Activated CD4-positive, alpha-beta memory T cell treated with anti-CD3 and anti-CD28 coated beads, Interleukin-2, amount 10 ng/mL, durations not matched to agents 7 days and 5 days (primary cell): ENCODE measurements at regions not wholly inside any gene's neighbourhood (a gene's known extent, or its start where the extent isn't known, plus 50 kb on each side); places are given as distances from the start of the nearest gene placed in this dataset.
"Not testable (repeated sequence)": the region's sequence is repeated elsewhere in the genome, so short reads cannot be mapped to it uniquely, and the experiment has no call there.

Source experiments
- CTCF ChIA-PET: fragments of 350-600 bp; sonication (Branson Sonifier 250); formaldehyde crosslinking; loops from one replicate; lab custom pipeline; 2021; ENCODE audit warnings: antibody characterized with exemption, inconsistent platforms; lab: Charles Lee
- POLR2A ChIA-PET: fragments of 350-600 bp; sonication (Branson Sonifier 250); formaldehyde crosslinking; loops from one replicate; lab custom pipeline; 2021; ENCODE audit warnings: antibody characterized with exemption; lab: Charles Lee
- DNase-seq: peaks from one replicate; pipeline ENCODE4 v3.0.0-alpha.2; 2020
- H3K27ac Mint-ChIP-seq: one replicate; pipeline ENCODE4 v1.8.0; 2021; ENCODE audit warnings: mild to moderate bottlenecking, mixed read lengths
- H3K27me3 Mint-ChIP-seq: one replicate; pipeline ENCODE4 v1.8.0; 2021; ENCODE audit warnings: mixed read lengths
- H3K36me3 Mint-ChIP-seq: one replicate; pipeline ENCODE4 v1.8.0; 2021; ENCODE audit warnings: low read depth, mixed read lengths
- H3K4me1 Mint-ChIP-seq: one replicate; pipeline ENCODE4 v1.8.0; 2021; ENCODE audit warnings: mixed read lengths
- H3K4me3 Mint-ChIP-seq: one replicate; pipeline ENCODE4 v1.8.0; 2021; ENCODE audit warnings: mild to moderate bottlenecking, mixed read lengths
- H3K9me3 Mint-ChIP-seq: one replicate; pipeline ENCODE4 v1.8.0; 2021; ENCODE audit warnings: mixed read lengths

GRCh38 chr4:32909736-32910135 lies 2189.6 kb downstream of the PCDH7 start:
- ChIA-PET POLR2A (no interaction called here), CTCF (no interaction called here)
- H3K36me3 Mint-ChIP-seq: no peaks in the 10 kb centered on the region
- DNase-seq: no peak
- peaks cover 10% of the 10 kb centered on the region for H3K9me3 Mint-ChIP-seq
- no peak overlapping the region for H3K4me3 Mint-ChIP-seq
- H3K27ac Mint-ChIP-seq: no peak overlapping the region
- no peaks in the 10 kb centered on the region for H3K4me1 Mint-ChIP-seq
- no peaks in the 10 kb centered on the region for H3K27me3 Mint-ChIP-seq

- Mint-ChIP-seq H3K4me3 (no peak overlapping the region), H3K36me3 (no peaks in the 10 kb centered on the region), H3K4me1 (no peaks in the 10 kb centered on the region), H3K27ac (no peak overlapping the region), H3K9me3 (peaks cover 2% of the 10 kb centered on the region), H3K27me3 (no peaks in the 10 kb centered on the region)
- ChIA-PET CTCF (no interaction called here), POLR2A (no interaction called here)
- DNase-seq: no peak
Observed at GRCh38 chr4:32917586-32917985, 2197.4 kb downstream of the PCDH7 start.

- no peaks in the 10 kb centered on the region for H3K4me1 Mint-ChIP-seq
- no peaks in the 10 kb centered on the region for H3K27me3 Mint-ChIP-seq
- H3K4me3 Mint-ChIP-seq: no peak overlapping the region
- no peak for DNase-seq
- no peak overlapping the region for H3K27ac Mint-ChIP-seq
- POLR2A ChIA-PET: no interaction called here
- peaks cover 4% of the 10 kb centered on the region for H3K9me3 Mint-ChIP-seq
- no peaks in the 10 kb centered on the region for H3K36me3 Mint-ChIP-seq
- CTCF ChIA-PET: no interaction called here
Observed at GRCh38 chr4:32929796-32930699, 2209.9 kb downstream of the PCDH7 start.

- no peaks in the 10 kb centered on the region for H3K27me3 Mint-ChIP-seq
Observed at GRCh38 chr4:32930700-32931099, 2210.5 kb downstream of the PCDH7 start.

GRCh38 chr4:32931475-32931874 lies 2211.3 kb downstream of the PCDH7 start:
- Mint-ChIP-seq H3K9me3 (peaks cover 4% of the 10 kb centered on the region), H3K27me3 (no peaks in the 10 kb centered on the region), H3K36me3 (no peaks in the 10 kb centered on the region), H3K4me3 (no peak overlapping the region), H3K4me1 (no peaks in the 10 kb centered on the region), H3K27ac (no peak overlapping the region)
- CTCF ChIA-PET: no interaction called here
- POLR2A ChIA-PET: no interaction called here
- DNase-seq: no peak

More at GRCh38 chr4:32930700-32931099, 2210.5 kb downstream of the PCDH7 start:
- DNase-seq: no peak
- CTCF ChIA-PET: no interaction called here
- H3K4me1 Mint-ChIP-seq: no peaks in the 10 kb centered on the region
- H3K9me3 Mint-ChIP-seq: peaks cover 4% of the 10 kb centered on the region
- no peak overlapping the region for H3K27ac Mint-ChIP-seq
- no peaks in the 10 kb centered on the region for H3K36me3 Mint-ChIP-seq
- no peak overlapping the region for H3K4me3 Mint-ChIP-seq
- POLR2A ChIA-PET: no interaction called here

- CTCF ChIA-PET: no interaction called here
- Mint-ChIP-seq H3K27ac (no peak overlapping the region), H3K36me3 (no peaks in the 10 kb centered on the region), H3K27me3 (no peaks in the 10 kb centered on the region), H3K9me3 (peaks cover 4% of the 10 kb centered on the region), H3K4me1 (no peaks in the 10 kb centered on the region), H3K4me3 (no peak overlapping the region)
- DNase-seq: no peak
- POLR2A ChIA-PET: no interaction called here
Observed at GRCh38 chr4:32932156-32932555, 2212.0 kb downstream of the PCDH7 start.

- H3K27ac Mint-ChIP-seq, H3K27me3 Mint-ChIP-seq, H3K4me1 Mint-ChIP-seq, CTCF ChIA-PET, POLR2A ChIA-PET, H3K36me3 Mint-ChIP-seq, H3K4me3 Mint-ChIP-seq, DNase-seq, H3K9me3 Mint-ChIP-seq: not testable (repeated sequence)
Observed at GRCh38 chr4:32939222-32939621, 2219.1 kb downstream of the PCDH7 start.

GRCh38 chr4:32950866-32951265 lies 2230.7 kb downstream of the PCDH7 start:
- Mint-ChIP-seq H3K9me3 (peaks cover 10% of the 10 kb centered on the region), H3K4me1 (no peaks in the 10 kb centered on the region), H3K27ac (no peak overlapping the region), H3K4me3 (no peak overlapping the region), H3K36me3 (no peaks in the 10 kb centered on the region), H3K27me3 (no peaks in the 10 kb centered on the region)
- CTCF ChIA-PET: no interaction called here
- POLR2A ChIA-PET: no interaction called here
- DNase-seq: no peak

GRCh38 chr4:32958586-32958985 lies 2238.4 kb downstream of the PCDH7 start:
- CTCF ChIA-PET: no interaction called here
- H3K4me3 Mint-ChIP-seq: no peak overlapping the region
- H3K27ac Mint-ChIP-seq: no peak overlapping the region
- H3K9me3 Mint-ChIP-seq: peaks cover under 1% of the 10 kb centered on the region
- no peaks in the 10 kb centered on the region for H3K36me3 Mint-ChIP-seq
- DNase-seq: no peak
- no peaks in the 10 kb centered on the region for H3K27me3 Mint-ChIP-seq
- POLR2A ChIA-PET: no interaction called here
- no peaks in the 10 kb centered on the region for H3K4me1 Mint-ChIP-seq

- Mint-ChIP-seq H3K4me3 (no peak overlapping the region), H3K36me3 (no peaks in the 10 kb centered on the region), H3K4me1 (no peaks in the 10 kb centered on the region), H3K27ac (no peak overlapping the region), H3K27me3 (no peaks in the 10 kb centered on the region), H3K9me3 (peaks cover 7% of the 10 kb centered on the region)
- ChIA-PET POLR2A (no interaction called here), CTCF (no interaction called here)
- no peak for DNase-seq
Observed at GRCh38 chr4:32962100-32962499, 2241.9 kb downstream of the PCDH7 start.

- peaks cover 3% of the 10 kb centered on the region for H3K9me3 Mint-ChIP-seq
- H3K27me3 Mint-ChIP-seq: no peaks in the 10 kb centered on the region
- no peak for DNase-seq
- no peak overlapping the region for H3K4me3 Mint-ChIP-seq
- CTCF ChIA-PET: no interaction called here
- no peak overlapping the region for H3K27ac Mint-ChIP-seq
- POLR2A ChIA-PET: no interaction called here
- no peaks in the 10 kb centered on the region for H3K36me3 Mint-ChIP-seq
- H3K4me1 Mint-ChIP-seq: no peaks in the 10 kb centered on the region
Observed at GRCh38 chr4:32985256-32985655, 2265.1 kb downstream of the PCDH7 start.

GRCh38 chr4:32986236-32986635 lies 2266.1 kb downstream of the PCDH7 start:
- Mint-ChIP-seq H3K4me1 (no peaks in the 10 kb centered on the region), H3K27me3 (no peaks in the 10 kb centered on the region), H3K36me3 (no peaks in the 10 kb centered on the region), H3K9me3 (no peaks in the 10 kb centered on the region), H3K4me3 (no peak overlapping the region), H3K27ac (no peak overlapping the region)
- no peak for DNase-seq
- ChIA-PET POLR2A (no interaction called here), CTCF (no interaction called here)

- H3K9me3 Mint-ChIP-seq: no peaks in the 10 kb centered on the region
- H3K27ac Mint-ChIP-seq: no peak overlapping the region
- no peaks in the 10 kb centered on the region for H3K4me1 Mint-ChIP-seq
- no peak for DNase-seq
- H3K27me3 Mint-ChIP-seq: no peaks in the 10 kb centered on the region
- no peak overlapping the region for H3K4me3 Mint-ChIP-seq
- ChIA-PET CTCF (no interaction called here), POLR2A (no interaction called here)
- no peaks in the 10 kb centered on the region for H3K36me3 Mint-ChIP-seq
Observed at GRCh38 chr4:32987111-32987510, 2266.9 kb downstream of the PCDH7 start.

- H3K4me3 Mint-ChIP-seq: no peak overlapping the region
- ChIA-PET CTCF (no interaction called here), POLR2A (no interaction called here)
- H3K27ac Mint-ChIP-seq: no peak overlapping the region
- no peak for DNase-seq
- H3K9me3 Mint-ChIP-seq: no peaks in the 10 kb centered on the region
- no peaks in the 10 kb centered on the region for H3K36me3 Mint-ChIP-seq
- H3K4me1 Mint-ChIP-seq: no peaks in the 10 kb centered on the region
- H3K27me3 Mint-ChIP-seq: no peaks in the 10 kb centered on the region
Observed at GRCh38 chr4:32988165-32988811, 2268.1 kb downstream of the PCDH7 start.
